ENCODE measurements at regions not wholly inside any gene's neighbourhood (a gene's known extent, or its start where the extent isn't known, plus 50 kb on each side); places are given as distances from the start of the nearest gene placed in this dataset.

GRCh38 chr2:6776125-6776524 is 89.6 kb downstream of the CMPK2 start:
- no peak for TF ChIP-seq POLR2A (IDR thresholded peaks at IDR 0.05; ENCODE audit: extremely low read depth, insufficient read length)
- TF ChIP-seq, protein P1, sequence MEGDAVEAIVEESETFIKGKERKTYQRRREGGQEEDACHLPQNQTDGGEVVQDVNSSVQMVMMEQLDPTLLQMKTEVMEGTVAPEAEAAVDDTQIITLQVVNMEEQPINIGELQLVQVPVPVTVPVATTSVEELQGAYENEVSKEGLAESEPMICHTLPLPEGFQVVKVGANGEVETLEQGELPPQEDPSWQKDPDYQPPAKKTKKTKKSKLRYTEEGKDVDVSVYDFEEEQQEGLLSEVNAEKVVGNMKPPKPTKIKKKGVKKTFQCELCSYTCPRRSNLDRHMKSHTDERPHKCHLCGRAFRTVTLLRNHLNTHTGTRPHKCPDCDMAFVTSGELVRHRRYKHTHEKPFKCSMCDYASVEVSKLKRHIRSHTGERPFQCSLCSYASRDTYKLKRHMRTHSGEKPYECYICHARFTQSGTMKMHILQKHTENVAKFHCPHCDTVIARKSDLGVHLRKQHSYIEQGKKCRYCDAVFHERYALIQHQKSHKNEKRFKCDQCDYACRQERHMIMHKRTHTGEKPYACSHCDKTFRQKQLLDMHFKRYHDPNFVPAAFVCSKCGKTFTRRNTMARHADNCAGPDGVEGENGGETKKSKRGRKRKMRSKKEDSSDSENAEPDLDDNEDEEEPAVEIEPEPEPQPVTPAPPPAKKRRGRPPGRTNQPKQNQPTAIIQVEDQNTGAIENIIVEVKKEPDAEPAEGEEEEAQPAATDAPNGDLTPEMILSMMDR (IDR thresholded peaks at IDR 0.05; ENCODE audit: low read depth, low read length): no peak
- no peak for TF ChIP-seq MYC (IDR thresholded peaks at IDR 0.05; ENCODE audit: low read depth, low read length)
